ENCODE measurements at regions not wholly inside any gene's neighbourhood (a gene's known extent, or its start where the extent isn't known, plus 50 kb on each side); places are given as distances from the start of the nearest gene placed in this dataset.

- no peak overlapping the region for H3K4me3 ChIP-seq (replicated peaks in 1 of 3; ENCODE audit: low read depth in 2 of 3, low read length in 3 of 3)
- Mint-ChIP-seq H3K36me3 (no peaks in the 10 kb centered on the region), H3K27ac (no peak overlapping the region), H3K9me3 (no peaks in the 10 kb centered on the region), H3K4me1 (no peaks in the 10 kb centered on the region), H3K27me3 (ENCODE audit: low read depth in 3 of 3) (peaks cover 2 to 6% (median 2%) of the 10 kb centered on the region in 3 donors), H3K4me3 (no peak overlapping the region)
- no peak overlapping the region for H3K9ac ChIP-seq (ENCODE audit: insufficient read depth, low read length, poor library complexity, severe bottlenecking)
- no peak for TF ChIP-seq CTCF (IDR thresholded peaks at IDR 0.05)
- no peak for DNase-seq
- intact Hi-C loops (cut with micrococcal nuclease), result no loop called here
- no CpG with 5 or more reads among the region's 6 CpGs for WGBS (ENCODE audit: insufficient coverage)
- no peaks in the 10 kb centered on the region for H3K79me2 ChIP-seq (ENCODE audit: insufficient read depth, low read length)
- no peaks in the 10 kb centered on the region for H3K9me3 ChIP-seq (replicated peaks in 1 of 2; ENCODE audit: control insufficient read depth in 1 of 2, insufficient read depth in 1 of 2, low read length in 2 of 2)
- no peaks in the 10 kb centered on the region for H4K20me1 ChIP-seq (ENCODE audit: insufficient read depth, low read length)
- H2AFZ ChIP-seq (ENCODE audit: insufficient read depth, low read depth, low read length, poor library complexity, severe bottlenecking), result no peak overlapping the region
- H3K27me3 ChIP-seq (ENCODE audit: control insufficient read depth in 2 of 2, insufficient read depth in 2 of 2, low read length in 2 of 2), result no peaks in the 10 kb centered on the region
- H3K4me1 ChIP-seq (ENCODE audit: control insufficient read depth in 1 of 2, insufficient read depth in 2 of 2, low read length in 2 of 2), result no peaks in the 10 kb centered on the region
- no peak overlapping the region for H3K4me2 ChIP-seq (replicated peaks; ENCODE audit: extremely low read depth, low read length, poor library complexity, severe bottlenecking)
- no peak overlapping the region for H3K27ac ChIP-seq (ENCODE audit: low read depth in 1 of 2, low read length in 2 of 2)
- no peaks in the 10 kb centered on the region for H3K36me3 ChIP-seq (replicated peaks in 1 of 2; ENCODE audit: control insufficient read depth in 1 of 2, insufficient read depth in 2 of 2, low read length in 2 of 2)
Measured at GRCh38 chr18:55861266-55861665, 273.3 kb upstream of the TCF4 start.

DNA sequence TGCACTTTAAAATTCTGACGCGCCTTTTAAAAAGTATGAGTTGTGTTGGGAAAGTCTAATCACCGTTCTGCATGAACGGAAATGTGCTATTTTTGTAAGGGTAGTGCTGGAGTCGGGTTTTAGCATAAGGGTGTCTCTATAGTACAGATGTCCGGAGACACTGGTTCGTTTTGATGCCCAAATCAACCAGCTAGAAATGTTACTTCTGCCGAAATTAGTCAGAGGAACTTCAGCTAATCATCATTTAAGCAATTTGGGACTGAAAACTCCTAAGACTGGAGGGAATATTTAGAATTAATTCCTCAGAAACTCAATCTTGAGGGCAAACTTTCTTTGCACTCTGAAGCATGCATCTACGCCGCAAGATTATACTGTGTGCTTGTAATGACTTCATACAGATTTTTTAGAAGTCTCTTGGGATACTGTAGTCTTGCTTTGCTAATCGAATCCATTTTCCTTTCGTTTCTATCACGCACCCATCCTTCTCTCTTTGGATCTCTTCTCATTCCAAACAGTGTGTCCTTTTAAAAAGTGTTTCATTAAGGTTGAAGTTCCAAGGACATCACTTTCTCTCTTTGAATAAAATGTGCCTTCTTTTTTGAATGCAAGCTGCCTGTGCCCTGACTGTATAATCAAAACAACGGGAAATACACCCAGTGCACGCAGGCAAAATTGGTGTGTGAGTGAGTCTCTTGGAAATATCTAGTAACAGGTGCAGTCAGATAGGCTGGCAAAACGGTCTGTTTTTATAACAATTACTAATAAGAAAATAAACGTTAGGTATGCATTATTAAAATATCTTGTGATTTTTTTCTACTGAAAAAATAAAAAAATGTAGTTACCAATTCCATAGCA, 270.9 kb upstream of the TCF4 start:
- no peaks in the 10 kb centered on the region for H3K4me1 Mint-ChIP-seq
- peaks cover 0 to 3% (median 0%) of the 10 kb centered on the region in 7 donors for H3K9me3 Mint-ChIP-seq
- H3K79me2 ChIP-seq (ENCODE audit: insufficient read depth, low read length), result no peaks in the 10 kb centered on the region
- no peak overlapping the region for H3K9ac ChIP-seq (ENCODE audit: insufficient read depth, low read length, poor library complexity, severe bottlenecking)
- H3K27ac Mint-ChIP-seq, result no peak overlapping the region
- no peak for TF ChIP-seq CTCF (IDR thresholded peaks at IDR 0.05)
- no peaks in the 10 kb centered on the region for H4K20me1 ChIP-seq (ENCODE audit: insufficient read depth, low read length)
- no peaks in the 10 kb centered on the region for H3K4me1 ChIP-seq (ENCODE audit: control insufficient read depth in 1 of 2, insufficient read depth in 2 of 2, low read length in 2 of 2)
- no peak overlapping the region for H3K4me2 ChIP-seq (replicated peaks; ENCODE audit: extremely low read depth, low read length, poor library complexity, severe bottlenecking)
- no peaks in the 10 kb centered on the region for H3K27me3 ChIP-seq (ENCODE audit: control insufficient read depth in 2 of 2, insufficient read depth in 2 of 2, low read length in 2 of 2)
- no peaks in the 10 kb centered on the region for H3K36me3 Mint-ChIP-seq
- no peak for DNase-seq
- peaks cover 2 to 6% (median 2%) of the 10 kb centered on the region in 3 donors for H3K27me3 Mint-ChIP-seq (ENCODE audit: low read depth in 3 of 3)
- H3K4me3 Mint-ChIP-seq, result no peak overlapping the region
- WGBS (ENCODE audit: insufficient coverage), result 90% methylated on average over 7 of the region's 17 CpGs
- no peaks in the 10 kb centered on the region for H3K36me3 ChIP-seq (replicated peaks in 1 of 2; ENCODE audit: control insufficient read depth in 1 of 2, insufficient read depth in 2 of 2, low read length in 2 of 2)
- no peak overlapping the region for H2AFZ ChIP-seq (ENCODE audit: insufficient read depth, low read depth, low read length, poor library complexity, severe bottlenecking)
- no peak overlapping the region for H3K4me3 ChIP-seq (replicated peaks in 1 of 3; ENCODE audit: low read depth in 2 of 3, low read length in 3 of 3)
- H3K27ac ChIP-seq (ENCODE audit: low read depth in 1 of 2, low read length in 2 of 2), result no peak overlapping the region
- intact Hi-C loops (cut with micrococcal nuclease), result no loop called here
- no peaks in the 10 kb centered on the region for H3K9me3 ChIP-seq (replicated peaks in 1 of 2; ENCODE audit: control insufficient read depth in 1 of 2, insufficient read depth in 1 of 2, low read length in 2 of 2)
